WTC11 (cell line): ENCODE measurements at regions not wholly inside any gene's neighbourhood (a gene's known extent, or its start where the extent isn't known, plus 50 kb on each side); places are given as distances from the start of the nearest gene placed in this dataset.

Experiments
- ELF4 ChIP-seq: sonication (generic); formaldehyde crosslinking; IDR thresholded peaks from 2 replicates; pipeline ENCODE4 v1.8.1; 2022; ENCODE audit warnings: low read depth, mild to moderate bottlenecking, moderate library complexity, missing genetic modification reagents
- GRHL2 ChIP-seq: fragments of 250-450 bp; sonication (Bioruptor Pico); IDR thresholded peaks from 2 replicates; pipeline ENCODE4 v1.8.0; 2022; ENCODE audit warnings: mild to moderate bottlenecking, moderate library complexity; ENCODE audit not compliant: insufficient replicate concordance, severe bottlenecking
- IRF2 ChIP-seq: sonication (generic); formaldehyde crosslinking; IDR thresholded peaks from 2 replicates; pipeline ENCODE4 v1.8.0; 2022; ENCODE audit warnings: low read depth, missing genetic modification reagents, borderline replicate concordance
- RORB ChIP-seq: fragments of 250-450 bp; sonication (Bioruptor Pico); IDR thresholded peaks from 2 replicates; pipeline ENCODE4 v1.9.0; 2021; ENCODE audit warnings: mild to moderate bottlenecking
- SMAD4 ChIP-seq: sonication (generic); formaldehyde crosslinking; IDR thresholded peaks from 2 replicates; pipeline ENCODE4 v1.8.0; 2022; ENCODE audit warnings: mild to moderate bottlenecking, missing genetic modification reagents
- ZNF121 ChIP-seq: sonication (generic); formaldehyde crosslinking; IDR thresholded peaks from 2 replicates; pipeline ENCODE4 v1.8.0; 2023; ENCODE audit warnings: missing genetic modification reagents
- ZNF232 ChIP-seq: sonication (generic); formaldehyde crosslinking; IDR thresholded peaks from 2 replicates; pipeline ENCODE4 v1.8.0; 2022; ENCODE audit warnings: mild to moderate bottlenecking, missing genetic modification reagents
- ZNF317 ChIP-seq: sonication (generic); formaldehyde crosslinking; IDR thresholded peaks from 2 replicates; pipeline ENCODE4 v1.8.1; 2023; ENCODE audit warnings: low read depth, mild to moderate bottlenecking, moderate library complexity, missing genetic modification reagents, borderline replicate concordance
- TF ChIP-seq, protein P1 (sequence below): fragments of 250-450 bp; sonication (Bioruptor Pico); IDR thresholded peaks from 2 replicates; pipeline ENCODE4 v1.9.0; 2021; ENCODE audit warnings: mild to moderate bottlenecking
- TF ChIP-seq, protein P2 (sequence below): fragments of 200-600 bp; IDR thresholded peaks from 2 replicates; pipeline ENCODE4 v1.8.0; 2022; ENCODE audit warnings: antibody characterized with exemption
- TF ChIP-seq, protein P3 (sequence below): sonication (generic); formaldehyde crosslinking; IDR thresholded peaks from 2 replicates; pipeline ENCODE4 v1.8.1; 2023; ENCODE audit warnings: mild to moderate bottlenecking, missing genetic modification reagents
- TF ChIP-seq, protein P4 (sequence below): sonication (generic); formaldehyde crosslinking; IDR thresholded peaks from 2 replicates; pipeline ENCODE4 v1.8.1; 2022; ENCODE audit warnings: low read depth, missing genetic modification reagents, borderline replicate concordance

DNA sequence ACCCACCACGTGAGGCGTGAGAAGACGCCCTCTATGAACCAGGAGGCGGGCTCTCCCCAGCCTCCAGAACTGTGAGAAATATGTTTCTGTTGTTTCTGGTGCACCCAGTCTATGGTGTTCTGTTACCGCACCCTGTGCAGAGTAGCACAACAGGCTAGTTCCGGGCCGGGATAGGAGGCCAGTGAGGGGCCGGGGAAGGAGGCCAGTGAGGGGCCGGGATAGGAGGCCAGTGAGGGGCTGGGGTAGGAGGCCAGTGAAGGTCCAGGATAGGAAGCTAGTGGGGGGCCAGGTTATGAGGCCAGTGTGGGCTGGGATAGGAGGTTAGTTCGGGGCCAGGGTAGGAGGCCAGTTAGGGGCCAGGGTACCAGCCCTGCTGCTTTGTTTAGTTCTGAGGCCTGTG lies 204.6 kb downstream of the BARX2 start:
- TF ChIP-seq IRF2 (CRISPR knock-in tag) (no peak), ZNF232 (CRISPR knock-in tag) (no peak), SMAD4 (no peak), ZNF121 (CRISPR knock-in tag) (no peak), GRHL2 (CRISPR knock-in tag) (no peak), ELF4 (CRISPR knock-in tag) (no peak), ZNF317 (CRISPR knock-in tag) (no peak), RORB (no peak)
- TF ChIP-seq, protein P1, sequence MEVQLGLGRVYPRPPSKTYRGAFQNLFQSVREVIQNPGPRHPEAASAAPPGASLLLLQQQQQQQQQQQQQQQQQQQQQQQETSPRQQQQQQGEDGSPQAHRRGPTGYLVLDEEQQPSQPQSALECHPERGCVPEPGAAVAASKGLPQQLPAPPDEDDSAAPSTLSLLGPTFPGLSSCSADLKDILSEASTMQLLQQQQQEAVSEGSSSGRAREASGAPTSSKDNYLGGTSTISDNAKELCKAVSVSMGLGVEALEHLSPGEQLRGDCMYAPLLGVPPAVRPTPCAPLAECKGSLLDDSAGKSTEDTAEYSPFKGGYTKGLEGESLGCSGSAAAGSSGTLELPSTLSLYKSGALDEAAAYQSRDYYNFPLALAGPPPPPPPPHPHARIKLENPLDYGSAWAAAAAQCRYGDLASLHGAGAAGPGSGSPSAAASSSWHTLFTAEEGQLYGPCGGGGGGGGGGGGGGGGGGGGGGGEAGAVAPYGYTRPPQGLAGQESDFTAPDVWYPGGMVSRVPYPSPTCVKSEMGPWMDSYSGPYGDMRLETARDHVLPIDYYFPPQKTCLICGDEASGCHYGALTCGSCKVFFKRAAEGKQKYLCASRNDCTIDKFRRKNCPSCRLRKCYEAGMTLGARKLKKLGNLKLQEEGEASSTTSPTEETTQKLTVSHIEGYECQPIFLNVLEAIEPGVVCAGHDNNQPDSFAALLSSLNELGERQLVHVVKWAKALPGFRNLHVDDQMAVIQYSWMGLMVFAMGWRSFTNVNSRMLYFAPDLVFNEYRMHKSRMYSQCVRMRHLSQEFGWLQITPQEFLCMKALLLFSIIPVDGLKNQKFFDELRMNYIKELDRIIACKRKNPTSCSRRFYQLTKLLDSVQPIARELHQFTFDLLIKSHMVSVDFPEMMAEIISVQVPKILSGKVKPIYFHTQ (CRISPR knock-in tag), result no peak
- TF ChIP-seq, protein P2, sequence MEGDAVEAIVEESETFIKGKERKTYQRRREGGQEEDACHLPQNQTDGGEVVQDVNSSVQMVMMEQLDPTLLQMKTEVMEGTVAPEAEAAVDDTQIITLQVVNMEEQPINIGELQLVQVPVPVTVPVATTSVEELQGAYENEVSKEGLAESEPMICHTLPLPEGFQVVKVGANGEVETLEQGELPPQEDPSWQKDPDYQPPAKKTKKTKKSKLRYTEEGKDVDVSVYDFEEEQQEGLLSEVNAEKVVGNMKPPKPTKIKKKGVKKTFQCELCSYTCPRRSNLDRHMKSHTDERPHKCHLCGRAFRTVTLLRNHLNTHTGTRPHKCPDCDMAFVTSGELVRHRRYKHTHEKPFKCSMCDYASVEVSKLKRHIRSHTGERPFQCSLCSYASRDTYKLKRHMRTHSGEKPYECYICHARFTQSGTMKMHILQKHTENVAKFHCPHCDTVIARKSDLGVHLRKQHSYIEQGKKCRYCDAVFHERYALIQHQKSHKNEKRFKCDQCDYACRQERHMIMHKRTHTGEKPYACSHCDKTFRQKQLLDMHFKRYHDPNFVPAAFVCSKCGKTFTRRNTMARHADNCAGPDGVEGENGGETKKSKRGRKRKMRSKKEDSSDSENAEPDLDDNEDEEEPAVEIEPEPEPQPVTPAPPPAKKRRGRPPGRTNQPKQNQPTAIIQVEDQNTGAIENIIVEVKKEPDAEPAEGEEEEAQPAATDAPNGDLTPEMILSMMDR, result no peak
- TF ChIP-seq, protein P3, sequence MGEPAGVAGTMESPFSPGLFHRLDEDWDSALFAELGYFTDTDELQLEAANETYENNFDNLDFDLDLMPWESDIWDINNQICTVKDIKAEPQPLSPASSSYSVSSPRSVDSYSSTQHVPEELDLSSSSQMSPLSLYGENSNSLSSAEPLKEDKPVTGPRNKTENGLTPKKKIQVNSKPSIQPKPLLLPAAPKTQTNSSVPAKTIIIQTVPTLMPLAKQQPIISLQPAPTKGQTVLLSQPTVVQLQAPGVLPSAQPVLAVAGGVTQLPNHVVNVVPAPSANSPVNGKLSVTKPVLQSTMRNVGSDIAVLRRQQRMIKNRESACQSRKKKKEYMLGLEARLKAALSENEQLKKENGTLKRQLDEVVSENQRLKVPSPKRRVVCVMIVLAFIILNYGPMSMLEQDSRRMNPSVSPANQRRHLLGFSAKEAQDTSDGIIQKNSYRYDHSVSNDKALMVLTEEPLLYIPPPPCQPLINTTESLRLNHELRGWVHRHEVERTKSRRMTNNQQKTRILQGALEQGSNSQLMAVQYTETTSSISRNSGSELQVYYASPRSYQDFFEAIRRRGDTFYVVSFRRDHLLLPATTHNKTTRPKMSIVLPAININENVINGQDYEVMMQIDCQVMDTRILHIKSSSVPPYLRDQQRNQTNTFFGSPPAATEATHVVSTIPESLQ (CRISPR knock-in tag), result no peak
- TF ChIP-seq, protein P4, sequence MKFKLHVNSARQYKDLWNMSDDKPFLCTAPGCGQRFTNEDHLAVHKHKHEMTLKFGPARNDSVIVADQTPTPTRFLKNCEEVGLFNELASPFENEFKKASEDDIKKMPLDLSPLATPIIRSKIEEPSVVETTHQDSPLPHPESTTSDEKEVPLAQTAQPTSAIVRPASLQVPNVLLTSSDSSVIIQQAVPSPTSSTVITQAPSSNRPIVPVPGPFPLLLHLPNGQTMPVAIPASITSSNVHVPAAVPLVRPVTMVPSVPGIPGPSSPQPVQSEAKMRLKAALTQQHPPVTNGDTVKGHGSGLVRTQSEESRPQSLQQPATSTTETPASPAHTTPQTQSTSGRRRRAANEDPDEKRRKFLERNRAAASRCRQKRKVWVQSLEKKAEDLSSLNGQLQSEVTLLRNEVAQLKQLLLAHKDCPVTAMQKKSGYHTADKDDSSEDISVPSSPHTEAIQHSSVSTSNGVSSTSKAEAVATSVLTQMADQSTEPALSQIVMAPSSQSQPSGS (CRISPR knock-in tag), result no peak
